IMR-90 (cell line): ENCODE measurements at regions not wholly inside any gene's neighbourhood (a gene's known extent, or its start where the extent isn't known, plus 50 kb on each side); places are given as distances from the start of the nearest gene placed in this dataset.

ENCODE experiments used
- ATAC-seq: fragments of 200-7000 bp; cut with Tn5 transposase; 2 replicates; pipeline ENCODE4 v1.9.1; 2020; ENCODE audit warnings: low read depth, mild to moderate bottlenecking, moderate library complexity
- BruUV-seq: library from RNA; stranded (reverse); fragments of 400-500 nt; replicated peaks from 2 replicates; lab custom pipeline; 2021; lab: Mats Ljungman, UMichigan
- CTCF ChIA-PET: fragments of 300-600 bp; formaldehyde crosslinking; extraction: SDS; loops from one replicate; lab custom pipeline; 2021; ENCODE audit warnings: antibody characterized with exemption; lab: Yijun Ruan, JAX
- POLR2A ChIA-PET: fragments of 300-600 bp; sonication (Branson Sonifier 250); formaldehyde crosslinking; loops from one replicate; lab custom pipeline; 2022; ENCODE audit warnings: antibody characterized with exemption; ENCODE audit not compliant: unreplicated experiment; lab: Charles Lee
- DNase-seq: peaks from one replicate; pipeline ENCODE4 v3.0.0; 2013
- H2AFZ ChIP-seq: replicated peaks from 2 replicates; pipeline ENCODE3; 2013; ENCODE audit warnings: low read length, mild to moderate bottlenecking; ENCODE audit not compliant: poor library complexity
- H2AK5ac ChIP-seq: 2 replicates; pipeline ENCODE4 v1.6.1; 2013; ENCODE audit warnings: low read depth, low read length, inconsistent platforms
- H2AK9ac ChIP-seq: replicated peaks from 2 replicates; pipeline ENCODE3; 2013; ENCODE audit warnings: mild to moderate bottlenecking, low read depth, low read length, moderate library complexity; ENCODE audit not compliant: poor library complexity
- H2BK120ac ChIP-seq: 2 replicates; pipeline ENCODE4 v1.6.1; 2013; ENCODE audit warnings: low read depth, low read length, inconsistent platforms
- H2BK15ac ChIP-seq: 3 replicates; pipeline ENCODE4 v1.6.1; 2013; ENCODE audit warnings: low read depth, low read length, inconsistent platforms
- H2BK20ac ChIP-seq: 2 replicates; pipeline ENCODE4 v1.6.1; 2013; ENCODE audit warnings: low read depth, mild to moderate bottlenecking, inconsistent platforms, low read length, moderate library complexity
- H2BK5ac ChIP-seq: 2 replicates; pipeline ENCODE4 v1.6.1; 2013; ENCODE audit warnings: mild to moderate bottlenecking, low read depth, low read length, inconsistent platforms; ENCODE audit not compliant: poor library complexity, severe bottlenecking
- H3K14ac ChIP-seq: replicated peaks from 2 replicates; pipeline ENCODE4 v1.6.1; 2013; ENCODE audit warnings: low read depth, low read length, inconsistent platforms
- H3K18ac ChIP-seq: 2 replicates; pipeline ENCODE4 v1.6.1; 2013; ENCODE audit warnings: low read depth, low read length, control low read depth
- H3K23ac ChIP-seq: 2 replicates; pipeline ENCODE4 v1.6.1; 2013; ENCODE audit warnings: low read depth, low read length, inconsistent platforms
- H3K27ac ChIP-seq: 2 replicates; pipeline ENCODE4 v1.5.1; 2013; ENCODE audit warnings: mild to moderate bottlenecking, control low read depth, low read length; ENCODE audit not compliant: insufficient read depth
- H3K27me3 ChIP-seq: 2 replicates; pipeline ENCODE4 v1.6.1; 2013; ENCODE audit warnings: low read length; ENCODE audit not compliant: control insufficient read depth, insufficient read depth
- H3K36me3 ChIP-seq: 2 replicates; pipeline ENCODE4 v1.6.1; 2013; ENCODE audit warnings: low read length, mixed read lengths; ENCODE audit not compliant: control insufficient read depth, insufficient read depth
- H3K4ac ChIP-seq: 2 replicates; pipeline ENCODE4 v1.6.1; 2013; ENCODE audit warnings: low read depth, low read length, inconsistent platforms
- H3K4me1 ChIP-seq: 2 replicates; pipeline ENCODE4 v1.6.1; 2013; ENCODE audit warnings: low read length, mixed read lengths; ENCODE audit not compliant: control insufficient read depth, insufficient read depth
- H3K4me2 ChIP-seq: 2 replicates; pipeline ENCODE4 v1.6.1; 2013; ENCODE audit warnings: low read depth, mild to moderate bottlenecking, control low read depth, low read length, moderate library complexity
- H3K4me3 ChIP-seq: 2 replicates; pipeline ENCODE4 v1.5.1; 2013; ENCODE audit warnings: low read depth, mild to moderate bottlenecking, control low read depth, low read length, moderate library complexity; ENCODE audit not compliant: insufficient read depth
- H3K56ac ChIP-seq: 2 replicates; pipeline ENCODE4 v1.6.1; 2013; ENCODE audit warnings: low read length, inconsistent platforms; ENCODE audit not compliant: insufficient read depth; ENCODE audit errors: extremely low read depth
- H3K79me1 ChIP-seq, 2 experiments: 2 replicates each; pipeline ENCODE4 v1.6.1; 2013; ENCODE audit warnings: low read length in 2 of 2, inconsistent platforms in 1 of 2, low read depth in 1 of 2
- H3K9ac ChIP-seq: 2 replicates; pipeline ENCODE4 v1.6.1; 2013; ENCODE audit warnings: low read depth, low read length, control low read depth
- H3K9me1 ChIP-seq: 2 replicates; pipeline ENCODE4 v1.6.1; 2013; ENCODE audit warnings: low read length, inconsistent platforms; ENCODE audit not compliant: insufficient read depth
- H3K9me3 ChIP-seq: 2 replicates; pipeline ENCODE4 v1.6.1; 2013; ENCODE audit warnings: low read length; ENCODE audit not compliant: control insufficient read depth, insufficient read depth
- H4K20me1 ChIP-seq: 2 replicates; pipeline ENCODE4 v1.6.1; 2013; ENCODE audit warnings: low read length, inconsistent platforms; ENCODE audit not compliant: insufficient read depth
- H4K5ac ChIP-seq: 2 replicates; pipeline ENCODE4 v1.6.1; 2013; ENCODE audit warnings: mild to moderate bottlenecking, low read depth, low read length, control low read depth
- H4K8ac ChIP-seq, 2 experiments: 2 replicates each; pipeline ENCODE4 v1.6.1; 2013; ENCODE audit warnings: low read depth in 2 of 2, low read length in 2 of 2, control low read depth in 1 of 2, inconsistent platforms in 1 of 2
- H4K91ac ChIP-seq: 2 replicates; pipeline ENCODE4 v1.6.1; 2013; ENCODE audit warnings: low read depth, low read length, inconsistent platforms; ENCODE audit not compliant: insufficient read depth
- CEBPB ChIP-seq: IDR thresholded peaks from 2 replicates; pipeline ENCODE4 v1.6.1; 2012; ENCODE audit warnings: low read depth, low read length, improper control_type of control experiment
- ELK1 ChIP-seq: fragments of 150-350 bp; IDR thresholded peaks from 2 replicates; pipeline ENCODE4 v1.6.1; 2016; ENCODE audit warnings: low read depth, mild to moderate bottlenecking, low read length, moderate library complexity, borderline replicate concordance
- MAZ ChIP-seq: IDR thresholded peaks from 2 replicates; pipeline ENCODE4 v1.6.1; 2012; ENCODE audit warnings: low read depth, mild to moderate bottlenecking, low read length, improper control_type of control experiment, moderate library complexity, borderline replicate concordance
- WGBS, 2 experiments: methylation state at CpG; one replicate each; pipeline versions ENCODE4 v1.1.5 to v1.1.7; 2013; ENCODE audit warnings: missing lambda C conversion rate in 2 of 2; ENCODE audit not compliant: insufficient read length in 1 of 2; ENCODE audit errors: extremely low coverage in 2 of 2; 5-methylcytosine and 5-hydroxymethylcytosine counted together
- dilution Hi-C: fragments of 300-500 bp; cut with HindIII; formaldehyde crosslinking; loops from one replicate; pipeline ENCODE4 v1.14.3; 2018; ENCODE audit warnings: low sequenced_read_pairs; ENCODE audit not compliant: unreplicated experiment
- in situ Hi-C: fragments of 300-500 bp; cut with MboI; formaldehyde crosslinking; loops from 3 replicates; pipeline ENCODE4 v1.14.3; 2019; ENCODE audit warnings: low sequenced_read_pairs, inconsistent platforms, mixed read lengths
- intact Hi-C: fragments of 100-400 bp; cut with micrococcal nuclease; formaldehyde crosslinking; loops from 2 replicates; pipeline ENCODE4 v1.10.0; 2022

GRCh38 chr2:103445347-103445746 is 683.5 kb downstream of the TMEM182 start:
- Histone ChIP-seq H2BK120ac (no peak overlapping the region), H4K20me1 (no peaks in the 10 kb centered on the region), H3K4me1 (no peaks in the 10 kb centered on the region), H3K23ac (no peak overlapping the region), H3K79me1 (no peaks in the 10 kb centered on the region), H3K4me2 (no peak overlapping the region), H2BK15ac (no peak overlapping the region), H2BK20ac (no peak overlapping the region), H4K8ac (no peak overlapping the region), H4K5ac (no peak overlapping the region), H3K56ac (no peak overlapping the region), H2BK5ac (no peak overlapping the region), H3K4me3 (no peak overlapping the region), H2AK5ac (no peak overlapping the region), H2AK9ac (no peak overlapping the region), H3K9me3 (peaks cover 3% of the 10 kb centered on the region; the same call in 1 of the 2 replicates), H4K91ac (no peak overlapping the region), H3K27me3 (no peaks in the 10 kb centered on the region), H3K9ac (no peak overlapping the region), H3K14ac (no peak overlapping the region), H3K36me3 (no peaks in the 10 kb centered on the region), H3K18ac (no peak overlapping the region), H3K27ac (no peak overlapping the region), H3K4ac (no peak overlapping the region), H2AFZ (no peak overlapping the region), H3K9me1 (no peaks in the 10 kb centered on the region)
- ATAC-seq, result no peak
- BruUV-seq, result no TSS peak
- dilution Hi-C loops (no loop called here), in situ Hi-C loops (no loop called here), intact Hi-C loops (no loop called here)
- no peak for DNase-seq
- ChIA-PET POLR2A (no interaction called here), CTCF (no interaction called here)
- no CpG with 5 or more reads among the region's 3 CpGs for WGBS, 2 experiments
- no peak for TF ChIP-seq MAZ
- TF ChIP-seq ELK1, result no peak
- TF ChIP-seq CEBPB, result peak; percentile 32; the same call in 1 of the 2 replicates
